Epithelial cell of proximal tubule (primary cell): ENCODE measurements at regions not wholly inside any gene's neighbourhood (a gene's known extent, or its start where the extent isn't known, plus 50 kb on each side); places are given as distances from the start of the nearest gene placed in this dataset.
A peak's percentile ranks its signal among the peaks of the same experiment; 100 is the strongest.
"Not testable (repeated sequence)": the region's sequence is repeated elsewhere in the genome, so short reads cannot be mapped to it uniquely, and the experiment has no call there.

Source experiments
- DNase-seq: peaks from one replicate; pipeline ENCODE4 v3.0.0-alpha.2; 2011; ENCODE audit warnings: low read depth
- H3K4me3 ChIP-seq: 2 replicates; pipeline ENCODE4 v1.5.1; 2011; ENCODE audit warnings: low read depth, mild to moderate bottlenecking, low read length
- CTCF ChIP-seq: conservative IDR thresholded peaks from 2 replicates; pipeline ENCODE4 v1.5.1; 2012; ENCODE audit warnings: low read depth, mild to moderate bottlenecking, low read length

GRCh38 chr17:71601894-71602504 is 518.8 kb upstream of the SOX9 start:
- TF ChIP-seq CTCF = no peak
- no peak overlapping the region for H3K4me3 ChIP-seq
- DNase-seq = no peak

GRCh38 chr17:71613996-71614395 is 506.8 kb upstream of the SOX9 start:
- DNase-seq = no peak
- no peak overlapping the region for H3K4me3 ChIP-seq
- TF ChIP-seq CTCF = no peak

DNA sequence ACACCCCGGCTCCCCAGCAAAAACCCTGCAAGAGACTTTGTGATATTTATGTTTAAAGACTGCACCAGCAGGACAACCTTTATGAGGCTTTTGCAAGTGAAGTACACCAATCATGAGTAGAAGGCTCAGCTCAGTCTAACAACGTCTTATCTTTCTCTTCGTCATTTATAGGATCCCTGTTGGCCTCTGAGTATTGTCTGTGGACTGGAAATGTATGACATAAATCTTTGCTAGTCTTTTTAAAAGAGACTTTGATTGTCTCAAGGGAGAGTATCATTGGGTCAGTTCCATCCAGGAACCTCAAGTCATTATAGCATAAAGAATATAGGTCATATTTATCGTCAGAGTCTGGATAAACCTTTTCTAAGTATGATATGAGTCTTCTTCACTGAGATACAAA is 505.0 kb upstream of the SOX9 start:
- no peak for TF ChIP-seq CTCF
- DNase-seq = no peak
- no peak overlapping the region for H3K4me3 ChIP-seq

DNA sequence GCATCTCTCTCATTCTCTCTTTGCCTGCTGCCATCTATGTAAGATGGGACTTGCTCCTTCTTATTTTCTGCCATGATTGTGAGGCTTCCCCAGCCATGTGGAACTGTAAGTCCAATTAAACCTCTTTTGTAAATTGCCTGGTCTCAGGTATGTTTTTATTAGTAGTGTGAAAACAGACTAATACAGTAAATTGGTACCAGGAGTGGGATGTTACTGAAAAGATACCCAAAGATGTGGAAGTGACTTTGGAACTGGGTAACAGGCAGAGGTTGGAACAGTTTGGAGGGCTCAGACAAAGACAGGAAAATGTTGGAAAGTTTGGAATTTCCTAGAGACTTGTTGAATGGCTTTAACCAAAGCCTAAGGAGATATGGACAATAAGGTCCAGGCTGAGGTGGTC is 503.1 kb upstream of the SOX9 start:
- not testable (repeated sequence) for H3K4me3 ChIP-seq, DNase-seq

DNA sequence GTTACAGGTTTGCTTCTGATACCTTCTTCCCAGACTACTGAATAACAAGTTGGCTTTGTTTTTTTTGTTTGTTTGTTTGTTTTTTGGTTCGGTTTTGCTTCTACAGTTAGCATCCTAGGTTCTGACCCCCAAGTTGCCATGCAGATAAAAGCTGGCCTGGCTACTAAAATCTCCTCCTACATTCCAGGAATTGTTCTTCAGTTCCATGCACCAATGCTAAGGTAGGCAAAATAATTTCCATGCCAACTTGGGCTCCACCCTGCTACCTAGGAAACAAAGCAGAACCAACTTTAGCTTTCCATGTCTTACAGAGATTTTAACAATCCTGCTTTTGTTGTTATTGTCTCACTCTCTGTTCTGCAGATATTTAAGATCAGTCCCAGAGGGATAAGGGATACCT is 495.5 kb upstream of the SOX9 start:
- no peak for TF ChIP-seq CTCF
- no peak overlapping the region for H3K4me3 ChIP-seq
- DNase-seq = no peak

DNA sequence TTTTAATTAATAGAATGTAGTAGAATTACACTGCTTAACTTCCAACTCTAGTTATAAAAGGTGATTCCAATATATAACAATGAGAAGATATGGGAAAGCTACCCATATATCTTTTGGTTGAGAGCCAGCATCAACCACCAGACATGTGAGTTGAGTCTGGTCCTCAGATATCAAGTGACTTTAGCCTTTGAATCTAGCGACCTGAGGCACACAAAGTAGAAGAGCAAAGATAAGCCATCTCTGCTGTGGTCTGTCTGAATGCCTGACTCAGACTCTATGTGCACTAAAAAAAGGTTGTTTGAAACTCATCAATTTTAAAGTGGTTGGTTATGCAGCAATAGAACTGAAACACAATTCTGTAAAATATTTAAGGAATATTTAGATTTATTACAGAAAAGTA is 492.5 kb upstream of the SOX9 start:
- DNase-seq = no peak
- no peak for TF ChIP-seq CTCF
- H3K4me3 ChIP-seq = no peak overlapping the region

GRCh38 chr17:71631483-71631882 is 489.3 kb upstream of the SOX9 start:
- TF ChIP-seq CTCF = no peak
- H3K4me3 ChIP-seq = no peak overlapping the region
- peak; percentile 16 for DNase-seq
